ENCODE measurements at regions not wholly inside any gene's neighbourhood (a gene's known extent, or its start where the extent isn't known, plus 50 kb on each side); places are given as distances from the start of the nearest gene placed in this dataset.
"Not testable (repeated sequence)": the region's sequence is repeated elsewhere in the genome, so short reads cannot be mapped to it uniquely, and the experiment has no call there.

GRCh38 chr14:105900398-105901160, 374.2 kb downstream of the TMEM121 start:
- DNase-seq (ENCODE audit: low read depth, low spot score), result no peak

DNA sequence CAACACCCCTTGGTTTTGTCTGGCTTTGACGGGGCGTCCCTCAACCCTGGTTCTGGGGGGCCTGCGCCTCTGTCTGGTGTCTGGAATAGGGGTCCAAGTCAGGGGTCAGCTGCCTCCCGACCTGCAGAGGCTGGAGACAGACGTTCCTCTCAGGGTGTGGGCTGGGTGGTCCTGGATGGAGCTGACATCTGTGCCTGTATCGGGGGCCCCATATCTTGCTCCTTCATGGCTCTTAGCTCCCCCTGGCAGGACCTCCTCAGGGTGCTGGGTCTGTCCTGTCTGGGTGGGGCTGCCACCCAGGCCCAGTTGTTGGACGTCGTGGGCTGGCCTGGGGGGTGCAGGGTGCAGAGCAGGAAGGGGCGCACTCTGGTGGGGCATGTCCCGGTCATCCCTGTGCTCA, 374.8 kb downstream of the TMEM121 start:
- DNase-seq (ENCODE audit: low read depth, low spot score), result no peak

DNA sequence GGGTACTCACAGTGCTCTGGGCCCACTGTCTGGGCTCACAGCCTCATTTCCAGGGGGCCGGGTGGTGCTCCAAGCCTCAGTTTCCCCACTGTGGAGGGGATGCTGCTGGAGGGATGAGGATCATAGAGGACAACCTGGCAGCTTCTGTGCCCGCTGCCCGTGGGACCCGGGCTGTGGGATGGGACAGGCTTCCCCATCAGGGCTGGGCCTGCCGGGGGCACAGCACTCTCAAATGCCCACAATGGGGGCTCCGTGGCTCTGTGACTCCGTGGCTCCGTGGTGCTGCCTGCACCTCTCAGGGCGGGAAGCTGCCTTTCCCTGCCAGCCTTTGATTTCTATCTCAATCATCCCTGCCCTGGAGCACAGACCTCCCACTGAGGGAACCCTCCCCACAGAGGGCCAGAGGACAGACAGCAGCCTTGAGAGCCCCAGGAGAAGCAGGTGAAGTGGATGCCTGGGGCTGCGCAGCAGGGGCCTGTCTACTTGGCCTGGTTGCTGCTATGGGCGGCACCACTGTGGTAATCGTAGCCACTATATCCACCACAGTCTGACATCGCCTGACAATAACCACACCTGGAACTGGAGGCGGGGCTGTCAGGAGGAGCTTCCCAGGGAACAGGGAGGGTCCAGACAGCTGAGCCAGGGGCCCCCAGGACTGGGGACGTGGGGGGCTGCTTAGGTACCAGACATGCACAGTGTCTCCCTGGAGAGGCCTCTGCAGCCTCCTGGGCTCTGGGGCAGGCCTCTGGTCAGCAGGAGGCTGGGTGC, 375.9 kb downstream of the TMEM121 start:
- no peak for DNase-seq (ENCODE audit: low read depth, low spot score)

- not testable (repeated sequence) for DNase-seq (ENCODE audit: low read depth, low spot score)
Observed at GRCh38 chr14:105902899-105903165, 376.4 kb downstream of the TMEM121 start.

- no peak for DNase-seq (ENCODE audit: low read depth, low spot score)
Observed at GRCh38 chr14:105903971-105904370, 377.6 kb downstream of the TMEM121 start.

GRCh38 chr14:105904379-105904778, 378.0 kb downstream of the TMEM121 start:
- DNase-seq (ENCODE audit: low read depth, low spot score), result no peak

DNA sequence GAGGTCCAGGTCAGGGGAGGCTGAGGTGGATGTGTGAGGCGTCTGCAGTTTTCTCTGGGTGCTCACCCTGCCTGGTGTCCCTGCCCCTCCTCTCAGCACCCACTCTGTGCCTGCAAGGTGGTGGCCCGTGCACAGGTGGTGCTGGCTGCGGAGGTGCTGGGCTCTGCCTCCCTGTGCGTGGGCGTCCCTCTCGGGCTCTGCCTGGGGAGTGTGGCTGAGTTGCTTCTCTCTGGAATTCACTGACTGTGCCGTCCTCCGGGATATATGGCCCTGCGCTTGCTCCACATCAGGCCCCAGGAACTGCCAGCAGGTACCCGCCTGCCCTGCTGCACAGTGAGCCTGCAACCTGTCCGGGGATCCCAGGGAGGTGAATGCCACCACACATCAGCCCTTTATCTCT, 379.1 kb downstream of the TMEM121 start:
- DNase-seq (ENCODE audit: low read depth, low spot score), result no peak

GRCh38 chr14:105907276-105907675, 380.9 kb downstream of the TMEM121 start:
- no peak for DNase-seq (ENCODE audit: low read depth, low spot score)

DNA sequence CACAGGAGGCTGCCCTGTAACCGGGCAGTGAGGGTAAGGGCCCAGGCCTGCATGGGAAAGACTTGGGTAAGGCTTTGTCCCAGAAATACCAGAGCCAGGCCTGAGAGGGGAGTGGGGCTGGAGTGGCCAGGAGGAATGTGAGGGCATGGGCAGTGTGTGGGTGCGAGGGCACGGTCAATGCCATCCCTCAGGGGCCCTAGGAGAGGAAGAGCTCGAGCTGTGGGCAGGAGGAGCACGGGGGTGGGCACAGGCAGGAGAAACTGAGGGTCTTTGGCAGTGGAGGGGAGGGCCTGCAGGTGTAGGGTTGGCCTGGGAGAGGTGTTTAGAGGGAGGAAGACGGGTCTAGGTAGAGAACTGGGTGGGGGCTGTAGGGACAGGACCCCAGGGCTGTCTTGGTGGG, 381.6 kb downstream of the TMEM121 start:
- no peak for DNase-seq (ENCODE audit: low read depth, low spot score)

- DNase-seq (ENCODE audit: low read depth, low spot score), result no peak
Observed at GRCh38 chr14:105908481-105908911, 382.1 kb downstream of the TMEM121 start.

- DNase-seq (ENCODE audit: low read depth, low spot score), result no peak
Observed at GRCh38 chr14:105909046-105909827, 382.9 kb downstream of the TMEM121 start.

- DNase-seq (ENCODE audit: low read depth, low spot score), result not testable (repeated sequence)
Observed at GRCh38 chr14:105909828-105910120, 383.4 kb downstream of the TMEM121 start.

DNA sequence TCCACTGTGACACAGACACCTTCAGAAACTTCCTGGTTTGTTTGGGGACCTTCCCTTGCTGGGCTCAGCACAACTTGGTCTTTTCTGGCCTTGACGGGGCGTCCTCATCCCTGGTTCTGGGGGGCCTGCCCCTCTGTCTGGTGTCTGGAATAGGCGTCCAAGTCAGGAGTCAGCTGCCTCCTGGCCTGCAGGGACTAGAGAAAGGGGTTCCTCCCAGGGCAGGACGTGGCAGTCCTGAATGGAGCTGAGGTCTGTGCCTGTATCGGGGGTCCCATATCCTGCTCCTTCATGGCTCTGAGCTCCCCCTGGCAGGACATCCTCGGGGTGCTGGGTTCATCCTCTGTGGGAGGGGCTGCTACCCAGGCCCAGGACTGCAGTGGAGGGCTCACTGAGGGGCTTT, 384.0 kb downstream of the TMEM121 start:
- no peak for DNase-seq (ENCODE audit: low read depth, low spot score)

DNA sequence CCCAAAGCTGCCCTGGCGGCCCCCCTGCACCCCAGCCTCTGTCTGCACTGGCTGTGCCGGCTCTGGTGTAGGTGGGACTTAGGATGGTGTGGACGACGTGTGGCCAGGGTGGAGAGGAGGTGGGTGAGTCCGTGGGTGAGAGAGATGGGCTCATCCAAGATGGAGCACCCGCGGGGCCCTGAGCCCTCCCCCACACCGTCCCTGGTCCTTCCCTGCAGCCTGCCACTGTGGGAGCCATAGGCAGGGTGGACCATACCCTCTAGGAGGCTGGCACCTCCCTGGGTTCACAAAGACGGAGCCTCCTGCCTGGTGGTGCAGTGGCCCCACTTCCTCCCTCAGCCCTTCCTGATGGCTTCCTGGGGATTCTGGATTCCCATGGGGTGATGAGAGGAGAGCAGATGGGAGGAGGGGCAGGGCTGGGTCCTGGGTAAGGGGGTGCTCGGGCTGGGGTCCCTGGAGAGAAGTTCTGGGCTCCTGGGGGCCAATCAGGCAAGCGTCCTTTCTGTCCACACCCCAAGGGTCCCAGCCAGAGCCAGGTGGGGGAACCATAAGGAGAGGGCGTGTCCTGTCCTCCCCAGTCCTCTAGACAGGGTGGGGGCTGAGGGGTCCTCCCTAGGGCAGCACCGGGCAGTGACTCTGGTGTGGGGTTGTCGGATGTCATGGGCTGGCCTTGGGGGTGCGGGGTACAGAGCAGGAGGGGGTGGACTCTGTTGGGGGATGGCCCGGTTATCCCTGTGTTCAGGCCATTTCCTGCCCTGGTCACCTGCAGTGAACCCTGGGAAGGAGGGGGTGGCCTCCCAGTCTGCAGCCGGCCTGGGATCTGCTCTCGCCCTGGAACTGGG, 384.8 kb downstream of the TMEM121 start:
- DNase-seq (ENCODE audit: low read depth, low spot score), result no peak

GRCh38 chr14:105911848-105912292, 385.5 kb downstream of the TMEM121 start:
- not testable (repeated sequence) for DNase-seq (ENCODE audit: low read depth, low spot score)

GRCh38 chr14:105912641-105913180, 386.3 kb downstream of the TMEM121 start:
- no peak for DNase-seq (ENCODE audit: low read depth, low spot score)

DNA sequence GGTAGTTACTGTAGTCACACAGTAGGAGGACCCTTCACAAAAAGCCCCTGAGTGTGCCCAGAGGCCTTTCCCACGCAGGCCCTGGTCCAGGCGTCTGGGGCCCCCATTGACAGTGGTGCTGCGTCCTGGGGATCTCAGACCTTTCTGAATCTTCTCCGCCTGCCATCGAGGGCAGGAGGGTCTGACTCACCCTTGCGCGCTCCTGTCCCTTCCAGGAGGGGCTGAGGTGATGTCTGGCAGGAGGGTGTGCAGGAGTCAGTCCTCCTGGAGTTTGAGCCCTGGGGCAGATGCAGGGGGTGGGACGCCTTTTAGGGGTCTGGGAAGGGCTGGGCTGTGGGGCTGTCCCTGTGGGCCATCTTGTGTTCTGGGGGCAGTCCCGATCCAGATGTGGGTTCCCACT, 386.8 kb downstream of the TMEM121 start:
- DNase-seq (ENCODE audit: low read depth, low spot score), result no peak

DNA sequence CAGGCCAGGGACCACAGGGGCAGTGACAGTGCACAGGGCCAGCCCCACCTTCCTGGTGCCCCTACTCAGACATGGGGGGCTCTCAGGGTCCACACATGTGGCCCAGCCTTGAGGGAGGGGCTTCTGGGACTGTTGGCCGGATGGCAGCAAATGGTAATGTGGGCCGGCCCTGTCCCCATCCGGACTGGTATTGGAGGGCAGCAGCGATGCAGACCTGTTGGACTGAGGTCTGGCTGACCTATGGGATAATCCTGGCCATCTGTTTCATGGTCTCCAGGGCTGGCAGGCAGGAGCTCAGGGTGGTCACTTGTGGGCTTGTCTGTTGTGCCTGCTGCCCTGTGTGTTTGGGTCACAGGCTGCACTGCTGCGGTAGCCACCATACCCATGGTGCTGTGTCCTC, 387.5 kb downstream of the TMEM121 start:
- no peak for DNase-seq (ENCODE audit: low read depth, low spot score)

DNA sequence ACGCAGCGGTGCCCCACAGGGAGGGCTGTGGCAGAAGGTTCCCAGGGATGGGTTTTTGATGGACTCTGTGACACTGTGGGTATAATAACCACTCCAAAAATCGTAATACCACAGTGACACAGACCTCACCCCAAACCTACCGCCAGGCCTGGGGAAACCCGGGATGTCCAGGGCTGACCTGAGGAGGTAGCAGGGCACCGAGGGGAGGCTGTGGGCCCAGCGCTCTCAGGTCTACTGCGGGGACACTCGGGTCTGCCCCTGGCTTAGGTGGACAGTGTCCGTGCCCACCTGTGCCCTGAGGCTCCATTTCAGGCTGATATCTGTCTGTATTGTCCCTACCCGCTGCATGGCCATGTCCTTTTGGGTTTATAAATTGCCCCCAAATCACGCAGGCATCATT, 387.9 kb downstream of the TMEM121 start:
- DNase-seq (ENCODE audit: low read depth, low spot score), result not testable (repeated sequence)

DNA sequence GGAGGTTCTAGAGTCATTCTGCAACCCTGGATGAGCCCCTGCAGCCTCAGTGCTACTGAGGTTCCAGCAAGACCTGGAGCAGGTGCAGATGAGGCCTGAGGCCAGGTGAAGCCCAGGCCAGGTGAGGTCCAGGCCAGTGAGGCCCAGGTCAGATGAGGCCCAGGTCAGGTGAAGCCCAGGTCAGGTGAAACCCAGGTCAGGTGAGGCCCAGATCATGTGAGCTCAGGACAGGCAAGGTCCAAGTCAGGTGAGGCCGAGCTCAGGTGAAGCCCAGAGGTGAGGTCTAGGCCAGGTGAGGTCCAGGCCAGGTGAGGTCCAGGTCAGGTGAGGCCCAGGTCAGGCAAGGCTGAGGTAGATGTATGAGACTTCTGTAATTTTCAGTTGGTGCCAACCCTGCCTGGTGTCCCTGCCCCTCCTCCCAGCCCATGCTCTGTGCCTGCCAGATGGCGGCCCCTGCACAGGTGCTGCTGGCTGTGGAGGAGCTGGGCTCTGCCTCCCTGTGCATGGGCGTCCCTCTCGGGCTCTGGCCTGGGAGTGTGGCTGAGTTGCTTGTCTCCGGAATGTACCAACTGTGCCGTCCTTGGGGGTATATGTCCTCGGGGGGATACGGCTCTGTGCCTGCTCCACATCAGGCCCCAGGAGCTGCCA, 388.5 kb downstream of the TMEM121 start:
- no peak for DNase-seq (ENCODE audit: low read depth, low spot score)

GRCh38 chr14:105915546-105915945, 389.2 kb downstream of the TMEM121 start:
- not testable (repeated sequence) for DNase-seq (ENCODE audit: low read depth, low spot score)

Measured in activated naive CD8-positive, alpha-beta T cell treated with anti-CD3 and anti-CD28 coated beads, Interleukin-2, amount 50 U/mL, for 16 hours (primary cell).